GM10266 (cell line): ENCODE measurements at regions not wholly inside any gene's neighbourhood (a gene's known extent, or its start where the extent isn't known, plus 50 kb on each side); places are given as distances from the start of the nearest gene placed in this dataset.

Experiments
- DNase-seq: peaks from one replicate; pipeline ENCODE4 v3.0.0; 2012; ENCODE audit errors: extremely low spot score
- CTCF ChIP-seq: IDR thresholded peaks from 2 replicates; pipeline ENCODE4 v1.5.1; 2012; ENCODE audit warnings: mild to moderate bottlenecking, low read depth; ENCODE audit not compliant: control insufficient read depth, insufficient read depth; ENCODE audit errors: missing control alignments

GRCh38 chr13:30081331-30081730 lies 226.0 kb downstream of the KATNAL1 start:
- TF ChIP-seq CTCF: no peak
- DNase-seq: no peak

- DNase-seq: no peak
- no peak for TF ChIP-seq CTCF
Measured at GRCh38 chr13:30079501-30079900, 227.8 kb downstream of the KATNAL1 start.

- no peak for DNase-seq
- no peak for TF ChIP-seq CTCF
Measured at GRCh38 chr13:30078059-30078458, 227.6 kb upstream of the UBL3 start.

GRCh38 chr13:30077240-30077735 lies 226.9 kb upstream of the UBL3 start:
- TF ChIP-seq CTCF: no peak

GRCh38 chr13:30074955-30075614 lies 224.7 kb upstream of the UBL3 start:
- DNase-seq: no peak
- TF ChIP-seq CTCF: no peak

More at GRCh38 chr13:30077240-30077735, 226.9 kb upstream of the UBL3 start:
- no peak for DNase-seq

- no peak for TF ChIP-seq CTCF
- DNase-seq: no peak
Measured at GRCh38 chr13:30074431-30074830, 224.0 kb upstream of the UBL3 start.

GRCh38 chr13:30072818-30073186 lies 222.4 kb upstream of the UBL3 start:
- no peak for TF ChIP-seq CTCF
- no peak for DNase-seq
